GM12878 (cell line): ENCODE measurements at regions not wholly inside any gene's neighbourhood (a gene's known extent, or its start where the extent isn't known, plus 50 kb on each side); places are given as distances from the start of the nearest gene placed in this dataset.

ENCODE experiments used
- ATAC-seq: fragments of 200-7000 bp; cut with Tn5 transposase; 3 replicates; pipeline ENCODE4 v1.9.1; 2020; ENCODE audit warnings: mild to moderate bottlenecking, moderate library complexity
- BruUV-seq: library from RNA; stranded (reverse); fragments of 400-500 nt; replicated peaks from 2 replicates; lab custom pipeline; 2021; lab: Mats Ljungman, UMichigan
- CTCF ChIA-PET: fragments of 300-600 bp; sonication (Branson Sonifier 250); formaldehyde crosslinking; extraction: SDS; loops from one replicate; lab custom pipeline; 2021; ENCODE audit warnings: inconsistent platforms; lab: Yijun Ruan, JAX
- POLR2A ChIA-PET: fragments of 350-600 bp; formaldehyde crosslinking; extraction: SDS; loops from one replicate; lab custom pipeline; 2021; ENCODE audit warnings: inconsistent platforms; lab: Charles Lee
- RAD21 ChIA-PET: fragments of 300-600 bp; sonication (Branson Sonifier 250); formaldehyde crosslinking; loops from one replicate; lab custom pipeline; 2023; ENCODE audit warnings: antibody characterized with exemption; ENCODE audit not compliant: unreplicated experiment; lab: Charles Lee
- SMC1A ChIA-PET: fragments of 300-600 bp; sonication (Branson Sonifier 250); formaldehyde crosslinking; loops from one replicate; lab custom pipeline; 2023; ENCODE audit not compliant: unreplicated experiment, uncharacterized antibody; lab: Charles Lee
- DNase-seq: peaks from one replicate; pipeline ENCODE4 v3.0.0-alpha.2; 2011; ENCODE audit warnings: low read depth, low spot score
- FAIRE-seq: peaks from 3 replicates; lab custom pipeline; 2011; peaks lifted over from hg19 to GRCh38; lab: Jason Lieb, UNC
- H2AFZ ChIP-seq: 2 replicates; pipeline ENCODE4 v1.6.0; 2011; ENCODE audit warnings: low read depth, low read length, control low read depth; ENCODE audit not compliant: control insufficient read depth
- H3K27ac ChIP-seq: 2 replicates; pipeline ENCODE4 v1.5.1; 2011; ENCODE audit warnings: control low read depth; ENCODE audit not compliant: control insufficient read depth, insufficient read depth
- H3K27me3 ChIP-seq, 2 experiments: replicated peaks in 1 of 2; 2 replicates each; pipeline versions ENCODE4 v1.6.0 to v1.6.1; 2011; ENCODE audit warnings: low read length in 1 of 2; ENCODE audit not compliant: control insufficient read depth in 2 of 2, insufficient read depth in 2 of 2
- H3K36me3 ChIP-seq, 2 experiments: 2 replicates each; pipeline ENCODE4 v1.5.1; 2011; ENCODE audit warnings: low read length in 1 of 2; ENCODE audit not compliant: control insufficient read depth in 2 of 2, insufficient read depth in 2 of 2
- H3K4me1 ChIP-seq: 2 replicates; pipeline ENCODE4 v1.6.1; 2011; ENCODE audit warnings: mild to moderate bottlenecking, low read length, moderate library complexity, mixed read lengths; ENCODE audit not compliant: control insufficient read depth, insufficient read depth
- H3K4me2 ChIP-seq: 2 replicates; pipeline ENCODE4 v1.6.0; 2011; ENCODE audit warnings: control low read depth; ENCODE audit not compliant: control insufficient read depth, insufficient read depth
- H3K4me3 ChIP-seq: fragments of 200-600 bp; sonication (generic); 2 replicates; pipeline ENCODE4 v1.5.1; 2016
- H3K79me2 ChIP-seq: 2 replicates; pipeline ENCODE4 v1.6.0; 2011; ENCODE audit warnings: low read length; ENCODE audit not compliant: control insufficient read depth, insufficient read depth
- H3K9ac ChIP-seq: 2 replicates; pipeline ENCODE4 v1.8.0; 2011; ENCODE audit warnings: low read length, control low read depth, mixed read lengths; ENCODE audit not compliant: control insufficient read depth, insufficient read depth
- H3K9me3 ChIP-seq: replicated peaks from 3 replicates; pipeline ENCODE4 v1.5.1; 2011; ENCODE audit warnings: mild to moderate bottlenecking, low read length; ENCODE audit not compliant: control insufficient read depth, insufficient read depth
- H4K20me1 ChIP-seq: 2 replicates; pipeline ENCODE4 v1.6.0; 2011; ENCODE audit not compliant: control insufficient read depth, insufficient read depth
- CBFB ChIP-seq: IDR thresholded peaks from 2 replicates; pipeline ENCODE4 v1.6.1; 2016; ENCODE audit warnings: antibody characterized with exemption, low read depth
- CHD4 ChIP-seq: fragments of 200-600 bp; sonication (generic); IDR thresholded peaks from 2 replicates; pipeline ENCODE4 v1.6.1; 2016; ENCODE audit warnings: mild to moderate bottlenecking
- CTCF ChIP-seq, 3 experiments: IDR thresholded peaks in 2 of 3; conservative IDR thresholded peaks in 1 of 3; 2 replicates each; pipeline ENCODE4 v1.5.1; 2011; ENCODE audit warnings: low read depth in 3 of 3, low read length in 3 of 3, mild to moderate bottlenecking in 3 of 3, control low read depth in 2 of 3, moderate library complexity in 2 of 3, inconsistent platforms in 1 of 3, mixed read lengths in 1 of 3; ENCODE audit not compliant: control insufficient read depth in 2 of 3, insufficient read depth in 1 of 3; ENCODE audit errors: extremely low read depth in 1 of 3
- EZH2 ChIP-seq: IDR thresholded peaks from 2 replicates; pipeline ENCODE4 v1.6.1; 2012; ENCODE audit warnings: low read depth, mild to moderate bottlenecking, control low read depth, inconsistent platforms, low read length, borderline replicate concordance; ENCODE audit not compliant: control insufficient read depth
- FOXM1 ChIP-seq: IDR thresholded peaks from 2 replicates; pipeline ENCODE4 v1.6.1; 2012; ENCODE audit warnings: low read depth, mild to moderate bottlenecking, inconsistent platforms, low read length, moderate library complexity
- MLLT1 ChIP-seq: fragments of 450-650 bp; IDR thresholded peaks from 2 replicates; pipeline ENCODE4 v1.6.1; 2016; ENCODE audit warnings: mild to moderate bottlenecking
- NFYB ChIP-seq: IDR thresholded peaks from 2 replicates; pipeline ENCODE4 v1.6.1; 2011; ENCODE audit warnings: low read depth, mild to moderate bottlenecking, low read length, improper control_type of control experiment, moderate library complexity; ENCODE audit not compliant: insufficient read depth
- NRF1 ChIP-seq: conservative IDR thresholded peaks from 2 replicates; pipeline ENCODE4 v1.6.1; 2011; ENCODE audit warnings: mild to moderate bottlenecking, low read depth, low read length, improper control_type of control experiment
- PAX8 ChIP-seq: fragments of 450-650 bp; IDR thresholded peaks from 2 replicates; pipeline ENCODE4 v1.6.1; 2017; ENCODE audit warnings: mild to moderate bottlenecking, moderate library complexity
- RELA ChIP-seq: fragments of 450-650 bp; IDR thresholded peaks from 2 replicates; pipeline ENCODE4 v1.8.0; 2014; ENCODE audit warnings: borderline replicate concordance; ENCODE audit not compliant: partially characterized antibody
- RFX5 ChIP-seq: IDR thresholded peaks from 2 replicates; pipeline ENCODE4 v1.6.1; 2011; ENCODE audit warnings: low read depth, low read length, improper control_type of control experiment
- SMAD5 ChIP-seq: IDR thresholded peaks from 2 replicates; pipeline ENCODE4 v1.6.1; 2016; ENCODE audit warnings: antibody characterized with exemption, low read depth
- SPI1 ChIP-seq: IDR thresholded peaks from 2 replicates; pipeline ENCODE4 v1.6.1; 2011; ENCODE audit warnings: low read depth, mild to moderate bottlenecking, low read length, moderate library complexity, borderline replicate concordance; ENCODE audit not compliant: insufficient read depth
- STAT3 ChIP-seq: IDR thresholded peaks from 2 replicates; pipeline ENCODE4 v1.6.1; 2011; ENCODE audit warnings: low read depth, low read length, improper control_type of control experiment
- TAF1 ChIP-seq: IDR thresholded peaks from 2 replicates; pipeline ENCODE4 v1.6.1; 2011; ENCODE audit warnings: mild to moderate bottlenecking, low read depth, low read length, borderline replicate concordance
- ZNF687 ChIP-seq: fragments of 450-650 bp; IDR thresholded peaks from 2 replicates; pipeline ENCODE4 v1.6.1; 2017; ENCODE audit warnings: mild to moderate bottlenecking, moderate library complexity
- WGBS: methylation state at CpG from one replicate; pipeline ENCODE4 v1.1.6; 2016; ENCODE audit warnings: low lambda C conversion rate; ENCODE audit not compliant: insufficient replicate concordance, insufficient coverage; ENCODE audit errors: missing lambda C conversion rate; 5-methylcytosine and 5-hydroxymethylcytosine counted together
- in situ Hi-C: fragments of 300-500 bp; cut with MboI; formaldehyde crosslinking; loops from 9 replicates; pipeline ENCODE4 v1.14.3; 2018; ENCODE audit warnings: mixed read lengths
- intact Hi-C: fragments of 100-400 bp; cut with micrococcal nuclease; formaldehyde crosslinking; loops from one replicate; pipeline ENCODE4 v1.14.2; 2022; ENCODE audit not compliant: unreplicated experiment

GRCh38 chr3:45321607-45322391 is 66.6 kb upstream of the LARS2 start (continued):
- no peak for TF ChIP-seq ZNF687
- no peak for TF ChIP-seq FOXM1
- no peak for TF ChIP-seq SPI1
- TF ChIP-seq CTCF (IDR thresholded peaks at IDR 0.05 in 2 of 3, conservative IDR thresholded peaks at IDR 0.05 in 1 of 3; ENCODE audit: control insufficient read depth in 2 of 3, extremely low read depth in 1 of 3, insufficient read depth in 1 of 3, low read depth in 3 of 3, low read length in 3 of 3), result no peak

- Histone ChIP-seq H3K4me1 (no peaks in the 10 kb centered on the region), H4K20me1 (no peaks in the 10 kb centered on the region), H3K27ac (no peak overlapping the region), H3K9me3 (no peaks in the 10 kb centered on the region), H3K27me3 (peaks cover 0 to 2% of the 10 kb centered on the region in 2 experiments; a peak in 2 of 4 replicates), H3K79me2 (no peaks in the 10 kb centered on the region), H3K36me3 (no peaks in the 10 kb centered on the region), H3K4me2 (no peak overlapping the region), H3K9ac (no peak overlapping the region), H3K4me3 (no peak overlapping the region), H2AFZ (no peak overlapping the region)
- intact Hi-C loops (no loop called here), in situ Hi-C loops (no loop called here)
- ChIA-PET CTCF (no interaction called here), SMC1A (no interaction called here), RAD21 (no interaction called here), POLR2A (no interaction called here)
- DNase-seq (no peak), ATAC-seq (no peak), FAIRE-seq (no peak)
- WGBS, result 10% methylated on average over 4 of the region's 4 CpGs
- no TSS peak for BruUV-seq
- TF ChIP-seq TAF1, result no peak
- no peak for TF ChIP-seq RELA
- no peak for TF ChIP-seq FOXM1
- no peak for TF ChIP-seq CBFB
- TF ChIP-seq MLLT1, result no peak
- no peak for TF ChIP-seq NFYB
- TF ChIP-seq PAX8, result no peak
- no peak for TF ChIP-seq STAT3
- TF ChIP-seq CHD4, result no peak
- TF ChIP-seq EZH2, result no peak
- TF ChIP-seq NRF1, result no peak
- no peak for TF ChIP-seq RFX5
- no peak for TF ChIP-seq SMAD5
These were observed 65.8 kb upstream of the LARS2 start for GRCh38 chr3:45322616-45323015.
